HepG2 (cell line): ENCODE measurements at regions not wholly inside any gene's neighbourhood (a gene's known extent, or its start where the extent isn't known, plus 50 kb on each side); places are given as distances from the start of the nearest gene placed in this dataset.

Experiments
- ATRX ChIP-seq: sonication (generic); formaldehyde crosslinking; IDR thresholded peaks from 2 replicates; pipeline ENCODE4 v1.4.0; 2020; ENCODE audit warnings: missing genetic modification reagents, borderline replicate concordance
- CBX1 ChIP-seq: IDR thresholded peaks from one replicate; pipeline ENCODE4 v1.6.1; 2016; ENCODE audit warnings: antibody characterized with exemption, low read depth
- CENPT ChIP-seq: sonication (generic); formaldehyde crosslinking; IDR thresholded peaks from 2 replicates; pipeline ENCODE4 v1.8.0; 2022; ENCODE audit warnings: low read depth, mild to moderate bottlenecking, moderate library complexity, missing genetic modification reagents
- DMAP1 ChIP-seq: IDR thresholded peaks from 2 replicates; pipeline ENCODE4 v1.6.1; 2016
- DNMT3B ChIP-seq: conservative IDR thresholded peaks from 2 replicates; pipeline ENCODE4 v1.6.1; 2016; ENCODE audit warnings: missing biosample characterization, control low read depth
- ELF4 ChIP-seq: sonication (generic); formaldehyde crosslinking; IDR thresholded peaks from 2 replicates; pipeline ENCODE4 v1.5.0; 2020; ENCODE audit warnings: missing genetic modification reagents, mild to moderate bottlenecking, moderate library complexity, borderline replicate concordance
- HNRNPH1 ChIP-seq: fragments of 200-400 bp; formaldehyde crosslinking; optimal IDR thresholded peaks from 2 replicates; pipeline ENCODE3; 2017; ENCODE audit warnings: mild to moderate bottlenecking, low read depth, low read length
- HNRNPUL1 ChIP-seq: fragments of 200-400 bp; formaldehyde crosslinking; IDR thresholded peaks from 2 replicates; pipeline ENCODE4 v1.6.1; 2017; ENCODE audit warnings: low read depth, mild to moderate bottlenecking, low read length, moderate library complexity
- HOXD1 ChIP-seq: sonication (generic); formaldehyde crosslinking; IDR thresholded peaks from 2 replicates; pipeline ENCODE4 v1.5.0; 2020; ENCODE audit warnings: missing genetic modification reagents
- JUN ChIP-seq: sonication (generic); formaldehyde crosslinking; IDR thresholded peaks from 2 replicates; pipeline ENCODE4 v1.4.0; 2020; ENCODE audit warnings: mild to moderate bottlenecking, missing genetic modification reagents
- MLLT10 ChIP-seq: sonication (generic); formaldehyde crosslinking; IDR thresholded peaks from 2 replicates; pipeline ENCODE4 v1.4.0; 2020; ENCODE audit warnings: missing genetic modification reagents
- PHF20 ChIP-seq: sonication (generic); formaldehyde crosslinking; IDR thresholded peaks from 2 replicates; pipeline ENCODE4 v1.5.0; 2020; ENCODE audit warnings: mild to moderate bottlenecking, missing genetic modification reagents
- REXO4 ChIP-seq: sonication (generic); formaldehyde crosslinking; IDR thresholded peaks from 2 replicates; pipeline ENCODE4 v1.8.0; 2022; ENCODE audit warnings: missing genetic modification reagents, mild to moderate bottlenecking, borderline replicate concordance
- RORA ChIP-seq: sonication (generic); formaldehyde crosslinking; IDR thresholded peaks from 2 replicates; pipeline ENCODE4 v1.5.0; 2020; ENCODE audit warnings: mild to moderate bottlenecking, missing genetic modification reagents, moderate library complexity
- TEAD2 ChIP-seq: sonication (generic); formaldehyde crosslinking; IDR thresholded peaks from 2 replicates; pipeline ENCODE4 v1.9.0; 2021; ENCODE audit warnings: missing genetic modification reagents
- ZFAT ChIP-seq: sonication (generic); formaldehyde crosslinking; conservative IDR thresholded peaks from 2 replicates; pipeline ENCODE4 v1.8.1; 2023; ENCODE audit warnings: missing genetic modification reagents, inconsistent platforms
- ZIK1 ChIP-seq: sonication (generic); formaldehyde crosslinking; IDR thresholded peaks from 2 replicates; pipeline ENCODE4 v1.5.0; 2020; ENCODE audit warnings: mild to moderate bottlenecking, low read depth, missing genetic modification reagents, borderline replicate concordance
- ZNF230 ChIP-seq: sonication (generic); formaldehyde crosslinking; IDR thresholded peaks from 2 replicates; pipeline ENCODE4 v1.4.0; 2020; ENCODE audit warnings: mild to moderate bottlenecking, missing genetic modification reagents
- ZNF562 ChIP-seq: sonication (generic); formaldehyde crosslinking; IDR thresholded peaks from 2 replicates; pipeline ENCODE4 v1.8.0; 2022; ENCODE audit warnings: missing genetic modification reagents, borderline replicate concordance
- ZNF577 ChIP-seq: sonication (generic); formaldehyde crosslinking; IDR thresholded peaks from 2 replicates; pipeline ENCODE4 v1.4.0; 2020; ENCODE audit warnings: mild to moderate bottlenecking, low read depth, missing genetic modification reagents, borderline replicate concordance
- ZNF737 ChIP-seq: sonication (generic); formaldehyde crosslinking; IDR thresholded peaks from 2 replicates; pipeline ENCODE4 v1.5.0; 2020; ENCODE audit warnings: missing genetic modification reagents, mild to moderate bottlenecking, borderline replicate concordance
- ZNF792 ChIP-seq: IDR thresholded peaks from 2 replicates; pipeline ENCODE4 v1.6.1; 2016
- ZSCAN9 ChIP-seq: IDR thresholded peaks from 2 replicates; pipeline ENCODE4 v1.6.1; 2016; ENCODE audit warnings: borderline replicate concordance
- TF ChIP-seq, protein P1 (sequence below): sonication (generic); formaldehyde crosslinking; IDR thresholded peaks from 2 replicates; pipeline ENCODE4 v1.4.0; 2020; ENCODE audit warnings: mild to moderate bottlenecking, low read depth, missing genetic modification reagents
- TF ChIP-seq, protein P2 (sequence below): sonication (generic); formaldehyde crosslinking; IDR thresholded peaks from 2 replicates; pipeline ENCODE4 v1.4.0; 2020; ENCODE audit warnings: missing genetic modification reagents
- TF ChIP-seq, protein P3 (sequence below): sonication (generic); formaldehyde crosslinking; IDR thresholded peaks from 2 replicates; pipeline ENCODE4 v1.8.0; 2022; ENCODE audit warnings: mild to moderate bottlenecking, missing genetic modification reagents, moderate library complexity
- TF ChIP-seq, protein P4 (sequence below): sonication (generic); formaldehyde crosslinking; IDR thresholded peaks from 2 replicates; pipeline ENCODE4 v1.5.0; 2020; ENCODE audit warnings: missing genetic modification reagents, mild to moderate bottlenecking, borderline replicate concordance

DNA sequence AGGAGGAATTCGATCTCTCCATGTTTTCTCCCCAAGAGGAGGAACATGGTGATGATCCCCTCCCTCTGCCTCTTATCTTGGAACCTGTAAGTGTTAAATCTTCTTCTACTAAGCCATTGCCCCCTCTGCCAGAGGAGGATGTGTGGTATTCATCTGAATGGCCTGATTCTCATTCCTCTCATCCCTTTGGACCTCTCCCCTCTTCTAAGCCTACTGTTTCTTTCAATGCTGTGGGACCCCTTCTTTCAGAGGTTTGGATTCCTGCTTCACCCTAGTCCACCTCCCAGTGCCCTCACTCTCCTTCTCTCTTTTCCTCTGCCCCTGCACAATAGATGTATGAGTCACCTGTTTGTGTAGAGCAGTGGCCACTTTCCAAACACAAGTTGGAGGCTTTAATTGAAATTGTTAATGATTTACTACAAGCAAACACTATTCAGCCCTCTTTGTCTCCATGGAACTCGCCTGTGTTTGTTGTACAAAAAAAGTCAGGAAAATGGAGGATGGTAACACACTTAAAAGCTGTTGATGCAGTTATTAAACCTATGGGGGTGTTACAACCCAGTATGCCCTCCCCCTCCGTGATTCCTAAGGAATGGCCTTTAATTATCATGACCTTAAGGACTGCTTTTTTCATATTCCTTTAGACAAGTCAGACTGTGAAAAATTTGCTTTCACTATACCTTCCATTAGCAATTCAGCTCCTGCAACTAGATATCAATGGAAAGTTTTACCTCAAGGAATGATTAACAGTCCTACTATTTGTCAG lies 192.1 kb upstream of the ALG10B start (continued):
- TF ChIP-seq CENPT (CRISPR knock-in tag) (no peak), ELF4 (CRISPR knock-in tag) (no peak), REXO4 (CRISPR knock-in tag) (no peak), RORA (CRISPR knock-in tag) (no peak), ZNF577 (CRISPR knock-in tag) (no peak), ATRX (CRISPR knock-in tag) (no peak), ZNF737 (no peak), HOXD1 (CRISPR knock-in tag) (no peak), TEAD2 (no peak), JUN (CRISPR knock-in tag) (peak; percentile 56; the same call in 1 of the 2 replicates), PHF20 (CRISPR knock-in tag) (no peak), ZSCAN9 (CRISPR knock-in tag) (no peak), ZNF230 (CRISPR knock-in tag) (no peak), DMAP1 (CRISPR knock-in tag) (no peak), ZNF562 (CRISPR knock-in tag) (no peak), MLLT10 (no peak), CBX1 (no peak), HNRNPH1 (no peak), ZIK1 (no peak), ZNF792 (CRISPR knock-in tag) (peak; percentile 25; the same call in 1 of the 2 replicates), HNRNPUL1 (0 out of 2 replicates have a peak, but pooled peaks have one; percentile 36), DNMT3B (CRISPR knock-in tag) (no peak), ZFAT (CRISPR knock-in tag) (no peak)
- TF ChIP-seq, protein P1, sequence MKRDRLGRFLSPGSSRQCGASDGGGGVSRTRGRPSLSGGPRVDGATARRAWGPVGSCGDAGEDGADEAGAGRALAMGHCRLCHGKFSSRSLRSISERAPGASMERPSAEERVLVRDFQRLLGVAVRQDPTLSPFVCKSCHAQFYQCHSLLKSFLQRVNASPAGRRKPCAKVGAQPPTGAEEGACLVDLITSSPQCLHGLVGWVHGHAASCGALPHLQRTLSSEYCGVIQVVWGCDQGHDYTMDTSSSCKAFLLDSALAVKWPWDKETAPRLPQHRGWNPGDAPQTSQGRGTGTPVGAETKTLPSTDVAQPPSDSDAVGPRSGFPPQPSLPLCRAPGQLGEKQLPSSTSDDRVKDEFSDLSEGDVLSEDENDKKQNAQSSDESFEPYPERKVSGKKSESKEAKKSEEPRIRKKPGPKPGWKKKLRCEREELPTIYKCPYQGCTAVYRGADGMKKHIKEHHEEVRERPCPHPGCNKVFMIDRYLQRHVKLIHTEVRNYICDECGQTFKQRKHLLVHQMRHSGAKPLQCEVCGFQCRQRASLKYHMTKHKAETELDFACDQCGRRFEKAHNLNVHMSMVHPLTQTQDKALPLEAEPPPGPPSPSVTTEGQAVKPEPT (CRISPR knock-in tag) = no peak
- TF ChIP-seq, protein P2, sequence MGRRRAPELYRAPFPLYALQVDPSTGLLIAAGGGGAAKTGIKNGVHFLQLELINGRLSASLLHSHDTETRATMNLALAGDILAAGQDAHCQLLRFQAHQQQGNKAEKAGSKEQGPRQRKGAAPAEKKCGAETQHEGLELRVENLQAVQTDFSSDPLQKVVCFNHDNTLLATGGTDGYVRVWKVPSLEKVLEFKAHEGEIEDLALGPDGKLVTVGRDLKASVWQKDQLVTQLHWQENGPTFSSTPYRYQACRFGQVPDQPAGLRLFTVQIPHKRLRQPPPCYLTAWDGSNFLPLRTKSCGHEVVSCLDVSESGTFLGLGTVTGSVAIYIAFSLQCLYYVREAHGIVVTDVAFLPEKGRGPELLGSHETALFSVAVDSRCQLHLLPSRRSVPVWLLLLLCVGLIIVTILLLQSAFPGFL (CRISPR knock-in tag) = no peak
- TF ChIP-seq, protein P3, sequence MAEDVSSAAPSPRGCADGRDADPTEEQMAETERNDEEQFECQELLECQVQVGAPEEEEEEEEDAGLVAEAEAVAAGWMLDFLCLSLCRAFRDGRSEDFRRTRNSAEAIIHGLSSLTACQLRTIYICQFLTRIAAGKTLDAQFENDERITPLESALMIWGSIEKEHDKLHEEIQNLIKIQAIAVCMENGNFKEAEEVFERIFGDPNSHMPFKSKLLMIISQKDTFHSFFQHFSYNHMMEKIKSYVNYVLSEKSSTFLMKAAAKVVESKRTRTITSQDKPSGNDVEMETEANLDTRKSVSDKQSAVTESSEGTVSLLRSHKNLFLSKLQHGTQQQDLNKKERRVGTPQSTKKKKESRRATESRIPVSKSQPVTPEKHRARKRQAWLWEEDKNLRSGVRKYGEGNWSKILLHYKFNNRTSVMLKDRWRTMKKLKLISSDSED (CRISPR knock-in tag) = no peak
- TF ChIP-seq, protein P4, sequence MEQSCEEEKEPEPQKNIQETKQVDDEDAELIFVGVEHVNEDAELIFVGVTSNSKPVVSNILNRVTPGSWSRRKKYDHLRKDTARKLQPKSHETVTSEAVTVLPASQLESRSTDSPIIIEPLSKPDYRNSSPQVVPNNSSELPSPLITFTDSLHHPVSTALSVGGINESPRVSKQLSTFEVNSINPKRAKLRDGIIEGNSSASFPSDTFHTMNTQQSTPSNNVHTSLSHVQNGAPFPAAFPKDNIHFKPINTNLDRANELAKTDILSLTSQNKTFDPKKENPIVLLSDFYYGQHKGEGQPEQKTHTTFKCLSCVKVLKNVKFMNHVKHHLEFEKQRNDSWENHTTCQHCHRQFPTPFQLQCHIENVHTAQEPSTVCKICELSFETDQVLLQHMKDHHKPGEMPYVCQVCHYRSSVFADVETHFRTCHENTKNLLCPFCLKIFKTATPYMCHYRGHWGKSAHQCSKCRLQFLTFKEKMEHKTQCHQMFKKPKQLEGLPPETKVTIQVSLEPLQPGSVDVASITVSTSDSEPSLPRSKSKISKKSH (CRISPR knock-in tag) = no peak
